ENCODE measurements at regions not wholly inside any gene's neighbourhood (a gene's known extent, or its start where the extent isn't known, plus 50 kb on each side); places are given as distances from the start of the nearest gene placed in this dataset.
A peak's percentile ranks its signal among the peaks of the same experiment; 100 is the strongest.

DNA sequence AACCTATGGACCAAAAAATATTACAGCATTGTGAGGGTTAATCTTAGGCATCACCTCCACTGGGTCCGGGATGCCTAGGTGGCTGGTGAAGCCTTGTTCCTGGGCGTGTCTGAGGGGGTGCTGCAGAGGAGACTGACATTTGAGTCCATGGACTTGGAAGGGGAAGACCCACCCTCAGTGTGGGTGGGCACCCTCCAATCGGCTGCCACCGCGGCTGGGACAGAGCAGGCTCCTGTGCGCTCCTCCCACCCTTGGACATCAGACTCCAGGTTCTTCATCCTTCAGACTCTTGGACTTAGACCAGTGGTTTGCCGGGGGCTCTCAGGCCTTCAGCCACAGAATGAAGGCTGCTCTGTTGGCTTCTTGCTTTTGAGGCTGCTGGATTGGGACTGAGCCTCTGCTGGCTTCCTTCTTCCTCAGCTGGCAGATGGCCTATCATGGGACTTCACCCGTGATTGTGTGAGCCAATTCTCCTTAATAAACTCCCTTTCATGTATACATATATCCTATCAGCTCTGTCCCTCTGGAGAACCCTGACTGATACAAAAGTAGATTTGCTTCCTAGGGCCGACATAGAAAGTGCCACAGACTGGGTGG is 113.1 kb downstream of the TTLL2 start:
- no peak for ATAC-seq

GRCh38 chr6:167441715-167442206 is 116.9 kb downstream of the TTLL2 start:
- no peak for DNase-seq (ENCODE audit: low spot score)
- no peak for ATAC-seq

More for the DNA sequence above, 113.1 kb downstream of the TTLL2 start:
- DNase-seq (ENCODE audit: low spot score): no peak

DNA sequence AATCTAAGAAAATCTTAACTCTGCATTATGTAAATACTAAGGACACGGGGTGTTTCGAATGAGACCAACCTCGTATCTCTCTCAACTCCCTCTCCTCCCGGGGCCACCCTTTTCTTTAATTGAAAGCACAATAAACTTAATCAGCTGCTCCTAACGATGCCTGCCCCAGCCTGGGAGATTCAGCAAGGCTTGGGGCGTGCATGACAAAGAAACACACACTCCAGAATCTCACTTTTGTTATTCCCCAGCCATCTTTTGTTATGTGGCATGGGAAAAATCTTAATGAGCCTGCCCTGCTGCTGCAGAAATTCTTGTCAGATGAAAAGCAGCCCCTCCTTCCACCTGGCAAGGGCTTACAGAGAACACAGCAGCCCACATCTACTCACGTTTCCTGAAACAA is 117.4 kb downstream of the TTLL2 start:
- DNase-seq (ENCODE audit: low spot score) (no peak), ATAC-seq (no peak)

- no peak for DNase-seq (ENCODE audit: low spot score)
- no peak for ATAC-seq
These were observed 118.2 kb downstream of the TTLL2 start for GRCh38 chr6:167442796-167443680.

- ATAC-seq (no peak), DNase-seq (ENCODE audit: low spot score) (no peak)
These were observed 119.9 kb downstream of the TTLL2 start for GRCh38 chr6:167444602-167445346.

DNA sequence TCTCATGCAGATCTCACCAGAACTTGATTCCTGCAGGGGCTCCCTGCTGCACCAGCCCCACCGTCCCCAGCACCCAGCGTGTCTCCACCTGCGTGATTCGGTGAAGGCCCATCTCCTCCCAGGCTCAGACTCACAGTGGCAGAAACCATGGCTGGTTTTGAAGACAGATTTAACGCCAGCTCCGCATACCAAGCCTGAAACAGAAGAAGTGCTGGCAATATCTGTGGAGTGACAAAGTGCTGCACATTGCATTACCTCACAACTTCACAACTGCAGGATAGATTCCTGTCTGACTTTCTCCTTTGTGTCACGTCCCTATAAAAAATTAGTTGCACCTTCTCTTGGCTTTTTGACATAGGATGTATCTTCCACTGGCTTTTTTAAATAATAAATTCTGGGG is 120.7 kb downstream of the TTLL2 start:
- ATAC-seq: no peak
- no peak for DNase-seq (ENCODE audit: low spot score)

DNA sequence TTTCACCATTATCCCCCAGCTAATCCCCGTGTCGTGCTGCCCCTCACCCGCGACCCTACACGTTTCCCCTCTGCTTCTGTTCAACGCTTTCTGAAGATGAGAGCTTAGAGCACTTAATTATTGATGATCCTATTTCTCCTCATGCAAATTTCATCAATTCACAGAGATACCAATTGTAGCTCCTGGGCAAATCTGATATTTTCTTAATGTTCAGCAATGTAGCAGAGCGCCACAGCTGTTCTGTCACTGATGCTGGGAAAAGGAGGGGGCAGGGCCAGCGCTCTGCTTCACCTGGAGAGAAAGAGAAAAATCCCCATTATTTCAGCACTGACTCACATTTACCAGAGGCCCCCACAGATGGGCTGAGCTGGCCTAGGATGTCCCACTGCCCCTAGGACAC is 121.2 kb downstream of the TTLL2 start:
- DNase-seq (ENCODE audit: low spot score): no peak
- ATAC-seq: no peak

DNA sequence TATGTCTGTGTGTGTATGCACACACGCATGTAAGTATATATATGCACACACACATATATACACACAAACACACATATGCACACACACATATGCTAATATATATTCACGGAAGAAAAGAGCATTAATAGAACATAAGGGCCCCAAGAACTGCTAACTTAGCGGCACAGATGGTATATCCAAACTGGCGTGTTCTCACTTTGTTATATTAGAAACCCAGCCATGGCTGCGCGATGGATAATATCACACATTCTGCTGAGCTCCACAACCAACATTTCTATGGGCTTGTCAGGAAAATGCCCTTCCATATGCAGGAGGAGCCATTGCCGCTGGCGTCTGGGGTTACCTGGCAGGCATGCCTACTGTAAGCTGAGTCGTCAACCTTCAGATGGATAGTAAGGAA is 122.1 kb downstream of the TTLL2 start:
- ATAC-seq (no peak), DNase-seq (ENCODE audit: low spot score) (no peak)

- no peak for ATAC-seq
- no peak for DNase-seq (ENCODE audit: low spot score)
These were observed 123.5 kb downstream of the TTLL2 start for GRCh38 chr6:167448378-167448777.

DNA sequence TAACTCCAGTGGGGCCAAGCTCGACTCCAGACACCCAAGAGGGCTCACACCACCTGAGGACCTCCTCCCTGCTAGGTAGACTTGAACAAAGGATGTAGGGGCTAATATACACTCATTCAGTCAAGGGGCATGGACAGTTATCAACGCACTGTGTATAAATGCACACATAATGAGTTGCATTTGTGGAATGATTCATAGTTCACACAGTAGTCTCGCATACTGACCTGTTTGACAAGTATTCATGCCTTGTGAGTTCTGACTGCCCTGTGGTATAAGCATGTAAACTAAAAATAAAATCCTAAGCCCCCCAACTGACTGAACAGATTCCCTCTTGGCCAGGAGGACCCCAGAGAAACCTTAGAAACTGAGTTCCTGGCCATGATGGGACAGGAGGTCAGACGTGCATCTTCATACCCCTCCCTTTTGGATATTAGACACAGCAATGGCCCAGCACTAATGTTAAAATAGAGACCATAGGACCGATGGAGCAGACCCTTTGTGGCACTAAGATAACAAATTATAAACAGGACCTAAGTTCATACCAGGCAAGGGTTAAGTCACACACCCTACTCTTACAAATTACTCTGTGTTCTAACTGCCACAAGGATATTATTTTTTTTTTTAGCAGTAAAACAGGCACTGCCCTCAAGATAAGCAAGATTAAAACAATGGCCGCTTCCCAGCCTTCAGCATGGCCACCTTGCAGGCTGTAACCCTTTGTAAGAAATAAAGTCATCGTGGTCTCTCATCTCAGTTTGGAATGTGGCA is 124.4 kb downstream of the TTLL2 start:
- DNase-seq (ENCODE audit: low spot score) (no peak), ATAC-seq (no peak)

GRCh38 chr6:167450626-167451025 is 125.7 kb downstream of the TTLL2 start:
- DNase-seq (ENCODE audit: low spot score) (no peak), ATAC-seq (no peak)

DNA sequence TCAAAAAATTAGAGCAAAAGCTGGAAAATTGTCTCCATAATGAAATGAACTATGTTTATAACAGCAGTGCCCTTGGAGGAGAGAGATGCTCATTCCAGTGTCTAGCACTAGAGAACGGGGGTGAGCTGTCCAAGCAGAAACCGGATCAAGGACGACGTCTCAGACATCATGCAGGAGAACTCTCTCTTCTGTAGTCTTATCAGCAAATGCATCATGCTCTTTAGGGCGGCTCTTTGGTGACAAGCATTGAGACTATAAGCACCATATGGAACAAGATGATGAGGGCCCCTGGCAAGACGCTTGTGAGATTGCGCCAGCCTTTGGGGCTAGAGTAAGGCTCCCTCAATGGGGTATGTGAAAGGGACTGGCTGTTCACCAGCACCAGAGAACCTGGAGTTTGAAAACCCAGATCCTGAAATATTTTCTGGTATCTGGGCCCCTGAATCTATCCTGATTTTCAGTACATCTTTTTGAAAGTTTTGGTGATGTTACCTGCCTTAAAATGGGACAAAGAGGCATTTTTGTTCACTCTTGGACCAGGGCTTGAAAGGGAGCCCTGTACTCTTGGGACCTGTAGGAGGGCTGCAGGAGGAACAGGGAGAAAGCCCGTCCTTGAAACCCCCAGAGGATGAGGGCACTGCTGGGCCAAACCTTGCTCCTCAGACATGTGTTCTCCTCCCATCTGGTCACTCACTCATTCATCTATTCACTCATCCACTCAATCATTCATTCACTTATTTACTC is 127.6 kb downstream of the TTLL2 start:
- DNase-seq (ENCODE audit: low spot score) (no peak), ATAC-seq (no peak)

- DNase-seq (ENCODE audit: low spot score): no peak
- no peak for ATAC-seq
These were observed 128.2 kb downstream of the TTLL2 start for GRCh38 chr6:167453082-167453446.

DNA sequence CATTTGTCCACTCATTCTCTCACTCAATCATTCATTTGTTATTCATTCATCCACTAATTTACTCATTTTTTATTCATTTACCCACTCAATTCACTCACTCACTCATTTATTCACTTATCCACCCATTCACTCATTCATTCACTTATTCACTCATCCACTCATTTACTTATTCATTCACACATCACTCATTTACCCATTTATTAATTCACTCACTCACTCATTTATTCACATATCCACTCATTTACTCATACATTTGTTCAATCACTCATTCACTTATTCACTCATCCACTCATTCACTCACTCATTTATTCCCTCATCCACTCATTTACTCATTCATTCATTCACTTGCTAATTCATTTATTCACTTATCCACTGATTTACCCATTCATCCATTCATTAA is 129.1 kb downstream of the TTLL2 start:
- ATAC-seq (no peak), DNase-seq (ENCODE audit: low spot score) (no peak)

- no peak for ATAC-seq
- DNase-seq (ENCODE audit: low spot score): no peak
These were observed 130.5 kb downstream of the TTLL2 start for GRCh38 chr6:167455371-167455770.

GRCh38 chr6:167462514-167463312 is 137.8 kb downstream of the TTLL2 start:
- ATAC-seq (no peak), DNase-seq (ENCODE audit: low spot score) (peak; percentile 18)

GRCh38 chr6:167464177-167464576 is 139.3 kb downstream of the TTLL2 start:
- no peak for ATAC-seq
- no peak for DNase-seq (ENCODE audit: low spot score)

DNA sequence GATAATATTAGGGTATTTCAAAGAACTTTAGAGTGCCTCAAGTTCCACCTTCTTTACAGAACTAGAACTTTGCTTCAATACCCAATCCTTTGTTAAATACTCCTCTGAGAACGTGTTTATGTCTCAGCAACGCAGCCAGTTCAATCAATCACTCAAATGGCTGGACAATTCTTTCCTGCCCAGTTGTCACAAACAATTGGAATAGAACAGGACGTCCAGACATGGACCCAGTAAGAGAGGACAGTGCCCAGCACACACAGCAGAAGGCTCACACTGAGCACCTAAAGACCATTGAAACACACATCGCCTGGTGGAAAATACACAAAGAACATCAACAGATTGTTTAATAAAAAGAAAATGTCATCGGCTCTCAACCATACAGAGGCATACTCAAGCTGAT is 140.6 kb downstream of the TTLL2 start:
- ATAC-seq: no peak
- peak; percentile 1 for DNase-seq (ENCODE audit: low spot score)

GRCh38 chr6:167467282-167467681 is 142.4 kb downstream of the TTLL2 start:
- no peak for DNase-seq (ENCODE audit: low spot score)
- ATAC-seq: no peak
